Naive thymus-derived CD8-positive, alpha-beta T cell (primary cell): ENCODE measurements at regions not wholly inside any gene's neighbourhood (a gene's known extent, or its start where the extent isn't known, plus 50 kb on each side); places are given as distances from the start of the nearest gene placed in this dataset.
"Not testable (repeated sequence)": the region's sequence is repeated elsewhere in the genome, so short reads cannot be mapped to it uniquely, and the experiment has no call there.

Experiments
- ATAC-seq, 2 donors: fragments of 150-1000 bp; cut with Tn5 transposase in 1 of 2; sonication (Bioruptor Pico), chemical (Tn5 transposase) in 1 of 2; 1 replicate in 1 of 2; 2 replicates in 1 of 2; pipeline ENCODE4 v1.10.0; 2021; ENCODE audit warnings: mild to moderate bottlenecking in 2 of 2, moderate library complexity in 2 of 2
- POLR2A ChIA-PET: fragments of 350-600 bp; sonication (Branson Sonifier 250); formaldehyde crosslinking; loops from one replicate; lab custom pipeline; 2021; ENCODE audit warnings: antibody characterized with exemption; lab: Charles Lee
- DNase-seq, 10 donors: peaks; one replicate each; pipeline versions ENCODE4 v3.0.0 to v3.0.0-alpha.2; 2020 to 2022
- H3K27ac Mint-ChIP-seq, 10 donors: one replicate each; pipeline ENCODE4 v1.8.0; 2020 to 2022; ENCODE audit warnings: mild to moderate bottlenecking in 10 of 10, mixed read lengths in 10 of 10, moderate library complexity in 4 of 10, inconsistent platforms in 1 of 10
- H3K27me3 Mint-ChIP-seq, 5 donors: one replicate each; pipeline ENCODE4 v1.8.0; 2021 to 2022; ENCODE audit warnings: mixed read lengths in 5 of 5
- H3K36me3 Mint-ChIP-seq, 3 donors: one replicate each; pipeline ENCODE4 v1.8.0; 2020 to 2022; ENCODE audit warnings: mixed read lengths in 3 of 3, mild to moderate bottlenecking in 2 of 3, inconsistent platforms in 1 of 3
- H3K4me1 Mint-ChIP-seq, 4 donors: one replicate each; pipeline ENCODE4 v1.8.0; 2021 to 2022; ENCODE audit warnings: mixed read lengths in 4 of 4
- H3K4me3 Mint-ChIP-seq, 10 donors: one replicate each; pipeline ENCODE4 v1.8.0; 2020 to 2022; ENCODE audit warnings: mild to moderate bottlenecking in 10 of 10, mixed read lengths in 10 of 10, moderate library complexity in 6 of 10, inconsistent platforms in 1 of 10
- H3K9me3 Mint-ChIP-seq, 9 donors: one replicate each; pipeline ENCODE4 v1.8.0; 2020 to 2022; ENCODE audit warnings: mixed read lengths in 9 of 9, mild to moderate bottlenecking in 3 of 9, inconsistent platforms in 1 of 9, moderate library complexity in 1 of 9

- H3K4me1 Mint-ChIP-seq, result no peaks in the 10 kb centered on the region
- H3K9me3 Mint-ChIP-seq, result no peaks in the 10 kb centered on the region
- POLR2A ChIA-PET, result no interaction called here
- ATAC-seq, result no peak
- DNase-seq, result no peak
- no peak overlapping the region for H3K27ac Mint-ChIP-seq
- peaks cover 0 to 14% (median 0%) of the 10 kb centered on the region in 5 donors for H3K27me3 Mint-ChIP-seq
- H3K36me3 Mint-ChIP-seq, result no peaks in the 10 kb centered on the region
- H3K4me3 Mint-ChIP-seq, result no peak overlapping the region
These were observed 130.6 kb upstream of the PHACTR3 start for GRCh38 chr20:59473742-59474141.

GRCh38 chr20:59481067-59481466 is 123.3 kb upstream of the PHACTR3 start:
- Mint-ChIP-seq H3K4me3 (no peak overlapping the region), H3K4me1 (peaks cover 0 to 3% (median 0%) of the 10 kb centered on the region in 4 donors), H3K27ac (no peak overlapping the region), H3K9me3 (no peaks in the 10 kb centered on the region), H3K36me3 (no peaks in the 10 kb centered on the region), H3K27me3 (peaks cover 11 to 32% (median 24%) of the 10 kb centered on the region in 5 donors)
- ATAC-seq, result no peak
- POLR2A ChIA-PET, result no interaction called here
- no peak for DNase-seq

GRCh38 chr20:59481477-59482018 is 122.8 kb upstream of the PHACTR3 start:
- DNase-seq, result no peak
- Mint-ChIP-seq H3K4me3 (no peak overlapping the region), H3K9me3 (no peaks in the 10 kb centered on the region), H3K4me1 (peaks cover 0 to 3% (median 0%) of the 10 kb centered on the region in 4 donors), H3K27ac (no peak overlapping the region), H3K27me3 (peaks cover 11 to 30% (median 24%) of the 10 kb centered on the region in 5 donors), H3K36me3 (no peaks in the 10 kb centered on the region)
- ATAC-seq, result no peak
- POLR2A ChIA-PET, result no interaction called here

- POLR2A ChIA-PET, result no interaction called here
- DNase-seq, result no peak
- H3K27ac Mint-ChIP-seq, result no peak overlapping the region
- H3K4me1 Mint-ChIP-seq, result peaks cover 0 to 3% (median 0%) of the 10 kb centered on the region in 4 donors
- H3K36me3 Mint-ChIP-seq, result no peaks in the 10 kb centered on the region
- ATAC-seq, result no peak
- H3K4me3 Mint-ChIP-seq, result no peak overlapping the region
- peaks cover 11 to 30% (median 24%) of the 10 kb centered on the region in 5 donors for H3K27me3 Mint-ChIP-seq
- no peaks in the 10 kb centered on the region for H3K9me3 Mint-ChIP-seq
These were observed 121.8 kb upstream of the PHACTR3 start for GRCh38 chr20:59482351-59483187.

GRCh38 chr20:59483481-59483880 is 120.9 kb upstream of the PHACTR3 start:
- no peaks in the 10 kb centered on the region for H3K9me3 Mint-ChIP-seq
- H3K27me3 Mint-ChIP-seq, result peaks cover 11 to 30% (median 21%) of the 10 kb centered on the region in 5 donors
- POLR2A ChIA-PET, result no interaction called here
- ATAC-seq (no peak), DNase-seq (no peak)
- no peaks in the 10 kb centered on the region for H3K36me3 Mint-ChIP-seq
- peaks cover 0 to 3% (median 0%) of the 10 kb centered on the region in 4 donors for H3K4me1 Mint-ChIP-seq
- no peak overlapping the region for H3K27ac Mint-ChIP-seq
- no peak overlapping the region for H3K4me3 Mint-ChIP-seq

- Mint-ChIP-seq H3K4me3 (no peak overlapping the region), H3K27me3 (peaks cover 11 to 28% (median 21%) of the 10 kb centered on the region in 5 donors), H3K36me3 (no peaks in the 10 kb centered on the region), H3K4me1 (peaks cover 0 to 3% (median 0%) of the 10 kb centered on the region in 4 donors), H3K9me3 (no peaks in the 10 kb centered on the region), H3K27ac (no peak overlapping the region)
- no peak for ATAC-seq
- POLR2A ChIA-PET, result no interaction called here
- DNase-seq, result no peak
These were observed 120.1 kb upstream of the PHACTR3 start for GRCh38 chr20:59484228-59484627.

GRCh38 chr20:59485576-59486454 is 118.5 kb upstream of the PHACTR3 start:
- no peak for ATAC-seq
- DNase-seq, result no peak
- Mint-ChIP-seq H3K4me1 (peaks cover 0 to 3% (median 0%) of the 10 kb centered on the region in 4 donors), H3K27ac (no peak overlapping the region), H3K4me3 (no peak overlapping the region), H3K36me3 (no peaks in the 10 kb centered on the region), H3K27me3 (peaks cover 11 to 25% (median 16%) of the 10 kb centered on the region in 5 donors), H3K9me3 (no peaks in the 10 kb centered on the region)
- POLR2A ChIA-PET, result no interaction called here

- DNase-seq, ATAC-seq, H3K4me3 Mint-ChIP-seq, H3K36me3 Mint-ChIP-seq, H3K27ac Mint-ChIP-seq, H3K4me1 Mint-ChIP-seq, H3K27me3 Mint-ChIP-seq, POLR2A ChIA-PET, H3K9me3 Mint-ChIP-seq: not testable (repeated sequence)
These were observed 115.9 kb upstream of the PHACTR3 start for GRCh38 chr20:59488459-59488858.

GRCh38 chr20:59490196-59491004 is 113.9 kb upstream of the PHACTR3 start:
- H3K4me1 Mint-ChIP-seq, H3K27ac Mint-ChIP-seq, ATAC-seq, H3K4me3 Mint-ChIP-seq, POLR2A ChIA-PET, H3K9me3 Mint-ChIP-seq, DNase-seq, H3K36me3 Mint-ChIP-seq: not testable (repeated sequence)
- H3K27me3 Mint-ChIP-seq, result peaks cover 0 to 13% (median 3%) of the 10 kb centered on the region in 5 donors

GRCh38 chr20:59491884-59492283 is 112.5 kb upstream of the PHACTR3 start:
- no peak overlapping the region for H3K27ac Mint-ChIP-seq
- H3K4me1 Mint-ChIP-seq, result no peaks in the 10 kb centered on the region
- no peaks in the 10 kb centered on the region for H3K9me3 Mint-ChIP-seq
- POLR2A ChIA-PET, result no interaction called here
- no peak overlapping the region for H3K4me3 Mint-ChIP-seq
- no peak for DNase-seq
- peaks cover 0 to 21% (median 6%) of the 10 kb centered on the region in 5 donors for H3K27me3 Mint-ChIP-seq
- no peak for ATAC-seq
- H3K36me3 Mint-ChIP-seq, result no peaks in the 10 kb centered on the region

GRCh38 chr20:59493926-59494325 is 110.4 kb upstream of the PHACTR3 start:
- POLR2A ChIA-PET, result no interaction called here
- Mint-ChIP-seq H3K4me3 (no peak overlapping the region), H3K36me3 (no peaks in the 10 kb centered on the region), H3K4me1 (no peaks in the 10 kb centered on the region), H3K9me3 (no peaks in the 10 kb centered on the region), H3K27ac (no peak overlapping the region), H3K27me3 (peaks cover 0 to 27% (median 9%) of the 10 kb centered on the region in 5 donors)
- ATAC-seq (no peak), DNase-seq (no peak)

- no peaks in the 10 kb centered on the region for H3K36me3 Mint-ChIP-seq
- DNase-seq (no peak), ATAC-seq (no peak)
- H3K27ac Mint-ChIP-seq, result no peak overlapping the region
- no peaks in the 10 kb centered on the region for H3K4me1 Mint-ChIP-seq
- peaks cover 0 to 27% (median 10%) of the 10 kb centered on the region in 5 donors for H3K27me3 Mint-ChIP-seq
- H3K4me3 Mint-ChIP-seq, result no peak overlapping the region
- peaks cover 0 to 11% (median 6%) of the 10 kb centered on the region in 9 donors for H3K9me3 Mint-ChIP-seq
- POLR2A ChIA-PET, result no interaction called here
These were observed 109.2 kb upstream of the PHACTR3 start for GRCh38 chr20:59495166-59495565.
